NCI-H524 (cell line): ENCODE measurements at regions not wholly inside any gene's neighbourhood (a gene's known extent, or its start where the extent isn't known, plus 50 kb on each side); places are given as distances from the start of the nearest gene placed in this dataset.
"Not testable (repeated sequence)": the region's sequence is repeated elsewhere in the genome, so short reads cannot be mapped to it uniquely, and the experiment has no call there.

Source experiments
- DNase-seq, 2 experiments: peaks; one replicate each; lab custom pipeline; 2025; lab: John Stamatoyannopoulos, UW

- DNase-seq, result no peak
Measured at GRCh38 chr1:197850918-197851317, 51.5 kb upstream of the C1orf53 start.

GRCh38 chr1:197850042-197850441, 52.4 kb upstream of the C1orf53 start:
- no peak for DNase-seq

- DNase-seq, result no peak
Measured at GRCh38 chr1:197848350-197848749, 54.1 kb upstream of the C1orf53 start.

- DNase-seq, result no peak
Measured at GRCh38 chr1:197845886-197846285, 56.5 kb upstream of the C1orf53 start.

- DNase-seq, result no peak
Measured at GRCh38 chr1:197844651-197845050, 57.8 kb upstream of the C1orf53 start.

- DNase-seq, result no peak
Measured at GRCh38 chr1:197843401-197843800, 59.0 kb upstream of the C1orf53 start.

- DNase-seq, result no peak
Measured at GRCh38 chr1:197842646-197843045, 59.8 kb upstream of the C1orf53 start.

- DNase-seq, result no peak
Measured at GRCh38 chr1:197841883-197842553, 60.4 kb upstream of the C1orf53 start.

GRCh38 chr1:197841158-197841557, 61.3 kb upstream of the C1orf53 start:
- no peak for DNase-seq

GRCh38 chr1:197839786-197840185, 62.6 kb upstream of the C1orf53 start:
- not testable (repeated sequence) for DNase-seq

GRCh38 chr1:197838836-197839235, 63.6 kb upstream of the DENND1B start:
- DNase-seq, result no peak

- no peak for DNase-seq
Measured at GRCh38 chr1:197837911-197838310, 62.6 kb upstream of the DENND1B start.

- DNase-seq, result not testable (repeated sequence)
Measured at GRCh38 chr1:197836356-197836755, 61.1 kb upstream of the DENND1B start.

GRCh38 chr1:197829011-197829410, 53.7 kb upstream of the DENND1B start:
- not testable (repeated sequence) for DNase-seq

- DNase-seq, result peak in 1 of 2 experiments; percentile 38
Measured at GRCh38 chr1:197825541-197825940, 50.3 kb upstream of the DENND1B start.
